AG09309 (cell line): ENCODE measurements at regions not wholly inside any gene's neighbourhood (a gene's known extent, or its start where the extent isn't known, plus 50 kb on each side); places are given as distances from the start of the nearest gene placed in this dataset.
"Not testable (repeated sequence)": the region's sequence is repeated elsewhere in the genome, so short reads cannot be mapped to it uniquely, and the experiment has no call there.

ENCODE experiments used
- DNase-seq: peaks from one replicate; pipeline ENCODE4 v3.0.0-alpha.2; 2010; ENCODE audit warnings: low read depth
- H3K4me3 ChIP-seq: 2 replicates; pipeline ENCODE4 v1.5.1; 2011; ENCODE audit warnings: mild to moderate bottlenecking, low read depth, low read length, moderate library complexity; ENCODE audit not compliant: control insufficient read depth
- CTCF ChIP-seq: IDR thresholded peaks from 2 replicates; pipeline ENCODE4 v1.5.1; 2011; ENCODE audit warnings: mild to moderate bottlenecking, low read depth, low read length, inconsistent platforms; ENCODE audit not compliant: insufficient read depth, control insufficient read depth; ENCODE audit errors: missing control alignments

GRCh38 chr10:118882741-118883140, 128.0 kb upstream of the CACUL1 start:
- DNase-seq: no peak
- H3K4me3 ChIP-seq: no peak overlapping the region
- no peak for TF ChIP-seq CTCF

GRCh38 chr10:118892255-118892654, 137.3 kb upstream of the NANOS1 start:
- no peak for DNase-seq
- H3K4me3 ChIP-seq: no peak overlapping the region
- TF ChIP-seq CTCF: no peak

GRCh38 chr10:118894891-118895290, 134.6 kb upstream of the NANOS1 start:
- not testable (repeated sequence) for H3K4me3 ChIP-seq, DNase-seq

- TF ChIP-seq CTCF: no peak
- no peak for DNase-seq
- no peak overlapping the region for H3K4me3 ChIP-seq
Measured at GRCh38 chr10:118900617-118901016, 128.9 kb upstream of the NANOS1 start.

GRCh38 chr10:118901380-118901779, 128.1 kb upstream of the NANOS1 start:
- DNase-seq: no peak
- TF ChIP-seq CTCF: no peak
- no peak overlapping the region for H3K4me3 ChIP-seq

GRCh38 chr10:118901906-118902305, 127.6 kb upstream of the NANOS1 start:
- no peak for TF ChIP-seq CTCF
- H3K4me3 ChIP-seq: no peak overlapping the region
- DNase-seq: no peak

GRCh38 chr10:118902656-118903055, 126.9 kb upstream of the NANOS1 start:
- not testable (repeated sequence) for DNase-seq

GRCh38 chr10:118903251-118903650, 126.3 kb upstream of the NANOS1 start:
- no peak for TF ChIP-seq CTCF
- no peak for DNase-seq
- no peak overlapping the region for H3K4me3 ChIP-seq

More at GRCh38 chr10:118902656-118903055, 126.9 kb upstream of the NANOS1 start:
- H3K4me3 ChIP-seq: not testable (repeated sequence)
